Effector memory CD8-positive, alpha-beta T cell (primary cell): ENCODE measurements at regions not wholly inside any gene's neighbourhood (a gene's known extent, or its start where the extent isn't known, plus 50 kb on each side); places are given as distances from the start of the nearest gene placed in this dataset.

ENCODE experiments used
- ATAC-seq: fragments of 150-1000 bp; cut with Tn5 transposase; replicated peaks from 2 replicates; pipeline ENCODE4 v1.10.0; 2021; ENCODE audit warnings: mild to moderate bottlenecking, moderate library complexity
- DNase-seq, 3 experiments: peaks; one replicate each; pipeline ENCODE4 v3.0.0; 2021
- H3K27ac Mint-ChIP-seq, 2 donors: one replicate each; pipeline ENCODE4 v1.8.0; 2022; ENCODE audit warnings: mild to moderate bottlenecking in 2 of 2, mixed read lengths in 2 of 2, moderate library complexity in 2 of 2
- H3K27me3 Mint-ChIP-seq, 2 donors: one replicate each; pipeline ENCODE4 v1.8.0; 2022; ENCODE audit warnings: mixed read lengths in 2 of 2
- H3K36me3 Mint-ChIP-seq: one replicate; pipeline ENCODE4 v1.8.0; 2022; ENCODE audit warnings: mild to moderate bottlenecking, moderate library complexity, mixed read lengths; ENCODE audit not compliant: insufficient read depth
- H3K4me1 Mint-ChIP-seq, 2 donors: one replicate each; pipeline ENCODE4 v1.8.0; 2022; ENCODE audit warnings: low read depth in 2 of 2, mixed read lengths in 2 of 2
- H3K4me3 Mint-ChIP-seq, 2 donors: one replicate each; pipeline ENCODE4 v1.8.0; 2022; ENCODE audit warnings: mild to moderate bottlenecking in 2 of 2, mixed read lengths in 2 of 2, moderate library complexity in 2 of 2
- H3K9me3 Mint-ChIP-seq, 2 donors: one replicate each; pipeline ENCODE4 v1.8.0; 2022; ENCODE audit warnings: mixed read lengths in 2 of 2

DNA sequence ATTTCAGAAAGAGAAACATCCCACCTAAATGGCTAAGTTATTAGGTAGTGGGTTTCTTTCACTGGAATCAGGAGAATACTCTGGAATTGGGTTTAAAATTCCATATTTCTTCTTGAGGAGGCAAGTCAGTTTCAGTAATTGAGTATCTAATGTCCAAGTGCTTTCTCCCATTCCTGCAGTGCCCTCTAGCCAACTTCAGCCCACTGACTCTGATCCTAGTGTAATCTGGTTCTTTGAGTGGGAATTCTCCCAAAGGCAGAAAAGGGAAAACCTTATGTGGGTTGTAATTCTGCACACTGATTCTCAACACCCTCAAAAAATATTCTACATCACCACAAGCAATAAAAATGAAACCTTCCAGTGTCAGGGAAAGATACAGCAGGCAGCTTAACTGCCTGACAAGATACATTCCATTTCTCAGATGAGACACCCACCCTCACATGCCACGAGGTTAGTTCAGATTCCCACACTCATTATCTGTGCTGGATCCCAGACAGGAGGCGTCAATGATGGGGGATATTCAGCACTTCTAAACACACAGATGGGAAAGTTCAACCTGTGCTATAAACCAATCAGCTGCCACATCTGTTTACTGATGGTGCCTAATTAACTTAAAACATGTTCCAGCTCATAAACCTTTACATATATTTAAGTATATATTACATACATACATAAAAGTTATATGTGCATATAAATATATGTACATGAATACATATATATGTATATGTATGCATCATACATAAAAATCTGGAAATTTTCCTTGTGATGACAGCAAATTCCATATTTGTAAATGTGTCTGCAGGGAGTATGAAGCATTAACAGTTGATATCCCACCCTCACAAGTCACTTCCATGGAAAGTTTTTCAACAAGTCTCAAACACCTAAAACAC lies 833.4 kb upstream of the AMELY start:
- DNase-seq = no peak
- H3K9me3 Mint-ChIP-seq = no peaks in the 10 kb centered on the region
- peaks cover 21 to 56% of the 10 kb centered on the region in 2 donors for H3K27me3 Mint-ChIP-seq
- H3K27ac Mint-ChIP-seq = no peak overlapping the region
- no peaks in the 10 kb centered on the region for H3K4me1 Mint-ChIP-seq
- no peak for ATAC-seq
- no peaks in the 10 kb centered on the region for H3K36me3 Mint-ChIP-seq
- no peak overlapping the region for H3K4me3 Mint-ChIP-seq

DNA sequence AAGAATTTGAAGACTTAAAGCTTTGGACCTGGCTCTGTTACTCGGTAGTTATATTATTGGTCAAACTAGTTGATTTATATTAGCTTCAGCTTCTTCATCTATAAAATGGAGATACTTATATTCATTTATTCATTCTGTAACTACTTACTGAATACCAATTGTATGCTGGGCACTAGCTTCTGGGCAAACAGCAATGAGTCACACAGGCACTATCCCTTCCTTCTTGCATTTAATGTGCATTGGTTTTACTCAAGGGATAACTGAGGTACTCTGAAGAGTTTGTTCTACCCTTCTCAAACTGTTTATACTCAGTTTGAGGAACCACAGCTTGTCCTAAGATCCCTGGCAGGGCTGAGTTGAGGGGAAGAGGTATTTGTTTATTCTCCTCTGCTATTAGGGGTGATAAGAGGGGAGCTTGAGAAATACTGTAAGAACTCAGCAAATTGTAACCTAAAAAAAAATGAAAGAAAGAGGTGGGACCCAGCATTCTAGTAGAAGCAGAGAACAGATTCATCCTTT lies 825.4 kb upstream of the AMELY start:
- H3K36me3 Mint-ChIP-seq = no peaks in the 10 kb centered on the region
- no peak for ATAC-seq

DNA sequence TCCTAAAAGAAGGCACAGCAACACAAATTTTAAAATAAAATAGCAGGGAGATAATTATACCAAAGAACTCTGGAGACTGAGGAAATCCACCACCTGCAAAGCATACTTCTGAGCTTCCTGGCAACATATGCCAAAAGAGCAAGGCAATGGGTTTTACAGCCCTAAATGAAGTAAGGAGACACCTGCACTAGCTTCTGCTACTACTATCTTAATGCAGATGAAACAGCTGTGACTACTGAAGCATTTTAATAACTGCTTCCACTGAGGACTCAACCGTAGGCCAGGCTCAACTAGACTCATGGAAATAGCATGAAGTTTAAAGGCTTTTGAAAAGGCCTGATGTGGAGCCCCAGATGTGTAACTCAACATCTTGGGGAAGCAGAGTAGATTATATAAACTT lies 820.1 kb upstream of the AMELY start:
- H3K36me3 Mint-ChIP-seq = no peaks in the 10 kb centered on the region
- DNase-seq (no peak), ATAC-seq (no peak)
- no peaks in the 10 kb centered on the region for H3K4me1 Mint-ChIP-seq
- peaks cover 0 to 5% of the 10 kb centered on the region in 2 donors for H3K27me3 Mint-ChIP-seq
- no peaks in the 10 kb centered on the region for H3K9me3 Mint-ChIP-seq
- H3K4me3 Mint-ChIP-seq = no peak overlapping the region
- no peak overlapping the region for H3K27ac Mint-ChIP-seq

More for the DNA sequence above, 825.4 kb upstream of the AMELY start:
- H3K4me3 Mint-ChIP-seq = no peak overlapping the region
- no peak overlapping the region for H3K27ac Mint-ChIP-seq
- peaks cover 14 to 38% of the 10 kb centered on the region in 2 donors for H3K27me3 Mint-ChIP-seq
- no peak for DNase-seq
- no peaks in the 10 kb centered on the region for H3K9me3 Mint-ChIP-seq
- no peaks in the 10 kb centered on the region for H3K4me1 Mint-ChIP-seq

DNA sequence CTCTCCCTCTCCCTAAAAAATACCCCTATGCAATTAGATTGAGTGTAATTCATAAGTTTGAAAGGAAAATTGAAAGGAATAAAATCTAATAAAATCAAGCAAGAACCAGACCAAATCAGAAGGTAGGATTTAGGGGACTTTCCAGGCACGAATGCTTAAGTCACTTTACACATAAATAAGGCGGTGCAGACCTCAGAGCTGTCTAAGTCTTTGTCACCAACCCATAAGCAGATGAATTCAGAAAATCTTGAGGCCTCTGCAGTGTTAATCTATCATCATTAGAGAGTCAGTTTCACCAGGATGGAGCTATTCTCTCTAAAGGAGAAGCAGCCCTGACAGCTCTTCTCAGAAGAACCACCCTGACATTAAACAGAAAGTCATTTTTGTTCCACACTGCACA lies 819.1 kb upstream of the AMELY start:
- H3K27ac Mint-ChIP-seq = no peak overlapping the region
- H3K9me3 Mint-ChIP-seq = no peaks in the 10 kb centered on the region
- no peak for DNase-seq
- H3K36me3 Mint-ChIP-seq = no peaks in the 10 kb centered on the region
- ATAC-seq = no peak
- H3K4me1 Mint-ChIP-seq = no peaks in the 10 kb centered on the region
- peaks cover 0 to 5% of the 10 kb centered on the region in 2 donors for H3K27me3 Mint-ChIP-seq
- H3K4me3 Mint-ChIP-seq = no peak overlapping the region

DNA sequence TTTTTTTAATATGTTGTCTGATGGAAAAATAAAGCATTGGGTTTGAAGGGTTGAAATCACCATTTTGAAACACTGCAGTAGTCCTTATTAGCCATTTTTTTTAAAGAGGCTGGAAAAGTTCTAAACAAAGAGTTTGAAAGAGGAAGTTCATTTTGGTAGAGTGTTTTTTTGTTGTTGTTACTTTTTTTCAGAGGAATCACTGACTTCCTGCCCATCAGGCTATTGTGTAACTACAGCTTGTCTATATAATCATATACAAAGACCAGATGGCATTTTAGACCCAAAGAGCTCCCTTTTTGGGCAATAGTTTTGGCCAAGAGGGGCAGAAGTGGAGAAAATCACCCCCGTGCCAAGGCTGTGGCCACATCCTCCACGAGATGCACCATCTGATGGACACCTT lies 818.5 kb upstream of the AMELY start:
- Mint-ChIP-seq H3K4me1 (no peaks in the 10 kb centered on the region), H3K36me3 (no peaks in the 10 kb centered on the region), H3K9me3 (no peaks in the 10 kb centered on the region), H3K4me3 (no peak overlapping the region), H3K27me3 (peaks cover 0 to 6% of the 10 kb centered on the region in 2 donors), H3K27ac (no peak overlapping the region)
- DNase-seq (no peak), ATAC-seq (no peak)

DNA sequence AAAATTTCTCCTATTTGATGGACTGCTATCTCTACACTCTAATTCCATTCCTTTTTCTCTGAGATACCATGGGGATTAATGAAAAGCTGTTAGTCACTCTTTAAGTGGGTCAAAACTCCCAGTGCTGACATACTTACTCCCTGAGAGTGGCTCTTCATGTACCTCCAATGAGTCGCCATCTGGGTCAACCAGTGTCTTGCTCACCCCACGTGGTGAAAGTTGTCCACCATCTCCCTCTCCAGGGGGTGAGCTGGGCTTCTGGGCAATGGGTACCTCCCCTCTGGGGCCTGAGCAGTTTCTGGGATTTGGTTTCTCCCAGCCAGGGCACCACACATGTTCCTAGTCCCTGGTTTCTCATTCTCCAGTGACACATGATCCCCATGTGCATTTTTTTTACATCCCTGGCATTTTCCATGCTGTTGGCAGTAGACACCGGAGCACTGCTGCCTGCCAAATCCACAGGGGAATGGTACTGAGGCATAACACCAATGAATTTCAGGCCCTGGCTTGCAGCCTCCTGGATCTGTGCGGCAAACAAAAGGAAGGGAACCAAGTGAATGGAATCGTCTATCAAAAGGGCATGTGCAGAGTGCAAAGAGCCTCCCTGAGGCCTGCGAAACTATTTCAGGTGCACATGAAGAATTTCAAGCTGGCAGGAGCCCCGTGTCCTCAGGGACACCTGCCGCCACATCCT lies 817.9 kb upstream of the AMELY start:
- DNase-seq (no peak), ATAC-seq (no peak)
- no peak overlapping the region for H3K4me3 Mint-ChIP-seq
- H3K27me3 Mint-ChIP-seq = peaks cover 0 to 12% of the 10 kb centered on the region in 2 donors
- no peaks in the 10 kb centered on the region for H3K9me3 Mint-ChIP-seq
- no peak overlapping the region for H3K27ac Mint-ChIP-seq
- no peaks in the 10 kb centered on the region for H3K36me3 Mint-ChIP-seq
- H3K4me1 Mint-ChIP-seq = no peaks in the 10 kb centered on the region

DNA sequence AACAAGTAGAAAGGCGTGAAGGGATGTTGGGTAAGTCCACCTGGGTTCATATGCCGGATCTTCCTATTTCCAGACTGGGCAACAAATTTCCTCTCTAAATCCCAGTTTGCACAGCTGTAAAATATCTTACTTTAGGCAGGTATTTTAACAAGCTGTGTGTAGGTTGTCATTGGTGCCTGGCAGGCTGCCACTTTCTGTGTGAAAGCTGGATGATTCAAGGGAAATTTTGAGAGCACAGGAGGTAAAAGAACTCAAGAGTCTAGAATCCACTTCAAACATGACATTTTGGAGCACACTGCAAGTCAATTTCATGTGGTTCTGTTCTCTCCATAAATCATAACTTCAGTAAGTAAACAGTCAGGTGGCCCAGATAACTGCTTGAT lies 817.4 kb upstream of the AMELY start:
- no peak for DNase-seq
- ATAC-seq = no peak
- H3K36me3 Mint-ChIP-seq = no peaks in the 10 kb centered on the region
- H3K9me3 Mint-ChIP-seq = no peaks in the 10 kb centered on the region
- H3K27me3 Mint-ChIP-seq = peaks cover 0 to 16% of the 10 kb centered on the region in 2 donors
- no peaks in the 10 kb centered on the region for H3K4me1 Mint-ChIP-seq
- no peak overlapping the region for H3K27ac Mint-ChIP-seq
- H3K4me3 Mint-ChIP-seq = no peak overlapping the region

DNA sequence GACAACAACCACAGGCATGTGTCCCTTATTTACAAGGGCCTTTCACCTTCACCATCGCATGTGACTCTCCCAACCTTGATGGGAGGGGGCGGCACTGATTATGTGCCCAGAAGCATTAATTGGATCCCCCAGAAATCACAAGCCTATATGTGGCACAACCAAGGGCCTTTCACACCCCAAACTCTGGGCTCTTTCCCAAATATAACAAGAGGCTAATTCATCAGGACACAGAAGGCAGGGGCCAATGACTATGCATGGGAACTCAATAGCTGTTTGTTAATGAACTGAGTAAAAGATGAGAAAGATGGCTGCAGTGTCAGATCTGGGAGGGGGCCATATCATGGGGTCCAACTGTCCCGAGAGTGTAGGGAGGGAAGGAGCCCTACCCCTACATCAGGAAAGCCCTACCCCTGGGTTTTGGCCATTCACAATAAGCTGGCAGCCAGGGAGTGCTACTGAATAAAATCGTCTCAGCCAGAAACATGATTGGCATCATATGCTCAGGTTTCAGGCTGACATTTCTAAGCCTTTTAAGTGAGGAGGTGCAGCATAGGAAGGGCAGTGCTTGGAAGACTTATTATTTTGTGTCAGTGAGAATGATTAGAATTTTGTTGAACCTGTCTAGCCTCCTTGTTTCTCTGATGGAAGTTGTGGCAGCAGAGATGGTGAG lies 814.4 kb upstream of the AMELY start:
- H3K27me3 Mint-ChIP-seq = peaks cover 7 to 20% of the 10 kb centered on the region in 2 donors
- DNase-seq = no peak
- H3K27ac Mint-ChIP-seq = no peak overlapping the region
- H3K4me1 Mint-ChIP-seq = no peaks in the 10 kb centered on the region
- ATAC-seq = no peak
- no peaks in the 10 kb centered on the region for H3K9me3 Mint-ChIP-seq
- no peaks in the 10 kb centered on the region for H3K36me3 Mint-ChIP-seq
- no peak overlapping the region for H3K4me3 Mint-ChIP-seq

DNA sequence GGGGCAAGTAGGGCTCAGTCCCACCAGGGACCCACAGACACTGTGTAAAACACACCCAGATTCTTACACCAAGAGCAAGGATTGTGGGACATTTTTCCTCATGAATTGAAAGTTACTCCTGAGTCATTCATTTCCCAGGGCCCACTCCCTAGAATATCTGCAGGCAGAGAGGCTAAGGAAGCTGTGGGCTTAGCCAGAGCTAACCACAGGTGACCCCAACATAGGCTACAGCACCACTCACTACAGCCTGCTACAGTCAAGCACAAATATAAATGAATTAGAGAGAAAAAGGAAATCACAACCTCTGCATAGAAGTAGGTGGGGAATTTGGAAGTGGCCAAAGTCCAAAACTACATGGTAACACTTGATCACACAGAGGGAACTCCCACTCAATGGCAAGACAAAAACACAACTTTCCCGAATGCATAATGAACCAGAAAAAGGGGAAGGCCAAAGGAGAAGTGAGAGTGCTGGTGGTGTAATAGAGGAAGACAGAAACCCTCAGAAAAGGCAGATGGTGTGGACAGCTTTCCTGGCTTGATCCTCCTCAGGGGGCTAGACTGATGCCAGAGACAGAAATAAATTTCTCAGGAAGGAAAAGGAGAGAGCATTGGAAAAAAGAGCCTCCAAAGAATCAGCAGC lies 812.6 kb upstream of the AMELY start:
- H3K4me1 Mint-ChIP-seq = no peaks in the 10 kb centered on the region
- peak; percentile 36 for ATAC-seq
- H3K27ac Mint-ChIP-seq = no peak overlapping the region
- H3K4me3 Mint-ChIP-seq = no peak overlapping the region
- no peaks in the 10 kb centered on the region for H3K36me3 Mint-ChIP-seq
- no peaks in the 10 kb centered on the region for H3K9me3 Mint-ChIP-seq
- H3K27me3 Mint-ChIP-seq = peaks cover 7 to 20% of the 10 kb centered on the region in 2 donors
- DNase-seq = no peak

DNA sequence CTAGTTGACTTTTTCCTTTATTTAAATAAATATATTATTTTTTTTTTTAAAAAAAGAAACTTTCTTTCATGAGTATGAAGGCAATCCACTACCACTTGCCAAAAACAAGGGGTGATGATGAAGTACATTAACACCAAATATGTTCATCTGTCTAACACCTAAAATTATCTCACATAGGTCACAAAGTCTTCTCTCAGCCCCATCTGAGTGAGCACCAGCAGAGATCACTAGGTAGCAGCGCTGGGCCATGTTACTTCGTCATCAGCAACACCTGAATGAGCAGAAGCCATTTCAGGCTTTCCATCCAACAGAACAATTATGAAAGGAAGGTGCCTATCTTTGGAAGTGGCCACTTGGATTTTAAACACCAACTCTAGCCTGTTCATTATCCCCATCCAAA lies 811.6 kb upstream of the AMELY start:
- no peaks in the 10 kb centered on the region for H3K9me3 Mint-ChIP-seq
- peaks cover 7 to 20% of the 10 kb centered on the region in 2 donors for H3K27me3 Mint-ChIP-seq
- no peaks in the 10 kb centered on the region for H3K36me3 Mint-ChIP-seq
- no peaks in the 10 kb centered on the region for H3K4me1 Mint-ChIP-seq
- DNase-seq (no peak), ATAC-seq (no peak)
- H3K27ac Mint-ChIP-seq = no peak overlapping the region
- H3K4me3 Mint-ChIP-seq = no peak overlapping the region

DNA sequence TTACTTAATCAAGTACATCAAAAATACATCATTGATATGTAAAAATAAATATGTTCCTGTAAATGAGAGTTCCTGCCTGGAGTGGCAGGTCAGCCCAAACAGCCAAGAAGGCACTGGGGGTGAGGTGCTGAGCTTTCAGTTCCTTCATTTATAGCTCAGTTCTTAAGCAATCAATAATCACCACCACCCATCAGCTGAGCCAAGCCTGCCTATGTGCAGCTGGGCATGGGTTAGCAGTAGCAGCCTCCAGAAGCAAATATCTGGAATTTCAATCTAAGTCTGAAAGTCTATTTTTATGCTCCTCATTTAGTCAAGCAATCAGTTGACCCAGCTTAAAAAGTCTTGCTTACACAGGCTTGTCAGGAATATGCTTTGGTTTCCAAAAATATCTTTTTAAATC lies 811.0 kb upstream of the AMELY start:
- H3K4me1 Mint-ChIP-seq = no peaks in the 10 kb centered on the region
- H3K36me3 Mint-ChIP-seq = no peaks in the 10 kb centered on the region
- DNase-seq (no peak), ATAC-seq (no peak)
- no peaks in the 10 kb centered on the region for H3K9me3 Mint-ChIP-seq
- H3K27ac Mint-ChIP-seq = no peak overlapping the region
- H3K27me3 Mint-ChIP-seq = peaks cover 7 to 20% of the 10 kb centered on the region in 2 donors
- no peak overlapping the region for H3K4me3 Mint-ChIP-seq

DNA sequence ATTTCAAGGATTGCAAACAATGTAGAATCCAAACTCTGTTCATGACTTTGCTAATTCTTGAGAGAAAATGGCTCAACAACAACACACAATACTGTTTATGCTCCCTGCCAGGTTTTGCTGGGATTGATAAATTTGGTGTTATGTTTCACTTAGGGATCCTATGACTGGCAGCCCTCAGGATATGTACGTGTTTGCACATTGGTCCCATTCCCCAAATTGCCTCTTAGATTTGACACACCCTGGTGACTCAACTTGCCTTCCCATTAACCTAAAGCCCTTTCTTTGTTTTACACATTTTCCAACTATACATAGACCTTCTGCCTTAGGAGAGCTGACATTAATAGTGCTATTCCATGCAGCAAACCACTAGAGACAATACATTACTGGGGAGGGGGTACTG lies 809.4 kb upstream of the AMELY start:
- Mint-ChIP-seq H3K27ac (no peak overlapping the region), H3K4me1 (no peaks in the 10 kb centered on the region), H3K9me3 (no peaks in the 10 kb centered on the region), H3K4me3 (no peak overlapping the region), H3K36me3 (no peaks in the 10 kb centered on the region), H3K27me3 (peaks cover 7 to 20% of the 10 kb centered on the region in 2 donors)
- DNase-seq (no peak), ATAC-seq (no peak)

DNA sequence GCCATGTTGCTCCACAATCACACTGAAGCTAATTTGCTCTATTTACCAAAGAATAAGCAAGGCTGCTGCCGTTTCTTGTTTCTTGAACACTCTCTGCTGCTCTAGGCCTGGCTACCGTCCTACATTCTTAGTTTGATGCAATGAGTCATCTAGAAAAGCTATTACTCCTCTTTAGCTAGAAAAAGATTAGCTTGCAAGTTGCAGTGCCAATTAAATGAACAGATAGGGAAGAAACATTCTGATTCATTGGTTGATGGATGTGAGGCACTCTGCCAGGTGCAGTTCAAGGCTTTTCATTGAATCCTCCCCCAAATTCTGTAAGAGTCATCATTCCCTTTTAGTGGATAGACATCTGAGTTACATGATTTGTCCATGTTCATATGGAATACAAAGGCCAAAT lies 807.7 kb upstream of the AMELY start:
- H3K27ac Mint-ChIP-seq = no peak overlapping the region
- DNase-seq (no peak), ATAC-seq (no peak)
- H3K4me1 Mint-ChIP-seq = no peaks in the 10 kb centered on the region
- no peak overlapping the region for H3K4me3 Mint-ChIP-seq
- no peaks in the 10 kb centered on the region for H3K36me3 Mint-ChIP-seq
- peaks cover 7 to 13% of the 10 kb centered on the region in 2 donors for H3K27me3 Mint-ChIP-seq
- no peaks in the 10 kb centered on the region for H3K9me3 Mint-ChIP-seq
